Limb (tissue), 2 donors: ENCODE measurements at regions not wholly inside any gene's neighbourhood (a gene's known extent, or its start where the extent isn't known, plus 50 kb on each side); places are given as distances from the start of the nearest gene placed in this dataset.

Experiments used
- DNase-seq, 2 donors: peaks; one replicate each; pipeline ENCODE4 v3.0.0-alpha.2; 2016; ENCODE audit errors: extremely low spot score in 2 of 2

- DNase-seq, result no peak
Measured at GRCh38 chr3:147582642-147583041, 173.5 kb downstream of the ZIC1 start.

- DNase-seq, result no peak
Measured at GRCh38 chr3:147589016-147589415, 179.9 kb downstream of the ZIC1 start.

DNA sequence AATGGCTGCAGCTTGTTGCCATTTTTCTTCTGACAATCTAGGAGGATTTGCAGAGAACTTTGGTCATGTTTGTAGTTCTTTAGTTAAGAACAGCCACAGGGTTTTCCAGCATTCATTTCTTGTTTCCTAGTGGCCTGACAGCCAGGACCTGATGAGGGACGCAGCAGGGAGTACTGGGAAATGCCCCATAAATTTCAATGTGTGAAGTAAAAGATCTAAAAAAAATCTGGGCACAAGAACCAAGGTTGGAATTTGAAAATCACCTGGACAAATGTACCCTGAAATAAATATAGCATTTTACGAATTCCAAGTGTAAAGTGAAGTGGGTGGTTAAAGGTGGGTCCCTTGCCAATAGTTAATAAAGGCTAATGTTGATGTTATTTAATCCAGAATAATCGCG is 195.0 kb downstream of the ZIC1 start:
- no peak for DNase-seq

- DNase-seq, result no peak
Measured at GRCh38 chr3:147613725-147614124, 204.6 kb downstream of the ZIC1 start.

- no peak for DNase-seq
Measured at GRCh38 chr3:147614210-147614609, 205.0 kb downstream of the ZIC1 start.

- DNase-seq, result no peak
Measured at GRCh38 chr3:147615035-147615434, 205.9 kb downstream of the ZIC1 start.

GRCh38 chr3:147616998-147617619 is 207.9 kb downstream of the ZIC1 start:
- DNase-seq, result peak in 1 of 2 donors; percentile 51

DNA sequence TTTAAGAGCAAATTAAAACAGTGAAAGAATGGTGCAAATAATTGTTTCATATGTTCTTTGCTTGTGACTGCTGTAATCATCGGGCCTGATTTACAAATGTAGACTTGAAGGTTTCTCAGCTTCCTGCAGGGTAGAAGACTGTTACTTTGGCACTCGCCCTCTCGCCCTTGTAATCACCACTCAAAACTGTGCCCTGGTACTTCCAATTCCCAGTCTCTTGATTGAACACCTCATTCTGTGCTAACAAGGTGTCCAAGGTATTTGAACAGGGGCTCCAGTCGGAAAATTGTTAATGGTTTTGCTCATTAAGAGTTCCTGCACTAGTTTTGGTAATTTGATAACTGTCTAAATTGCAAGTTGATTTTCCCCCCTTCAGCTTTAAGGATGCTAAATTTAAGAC is 209.5 kb downstream of the ZIC1 start:
- no peak for DNase-seq

GRCh38 chr3:147619921-147620560 is 210.9 kb downstream of the ZIC1 start:
- no peak for DNase-seq

- no peak for DNase-seq
Measured at GRCh38 chr3:147620906-147621305, 211.7 kb downstream of the ZIC1 start.

DNA sequence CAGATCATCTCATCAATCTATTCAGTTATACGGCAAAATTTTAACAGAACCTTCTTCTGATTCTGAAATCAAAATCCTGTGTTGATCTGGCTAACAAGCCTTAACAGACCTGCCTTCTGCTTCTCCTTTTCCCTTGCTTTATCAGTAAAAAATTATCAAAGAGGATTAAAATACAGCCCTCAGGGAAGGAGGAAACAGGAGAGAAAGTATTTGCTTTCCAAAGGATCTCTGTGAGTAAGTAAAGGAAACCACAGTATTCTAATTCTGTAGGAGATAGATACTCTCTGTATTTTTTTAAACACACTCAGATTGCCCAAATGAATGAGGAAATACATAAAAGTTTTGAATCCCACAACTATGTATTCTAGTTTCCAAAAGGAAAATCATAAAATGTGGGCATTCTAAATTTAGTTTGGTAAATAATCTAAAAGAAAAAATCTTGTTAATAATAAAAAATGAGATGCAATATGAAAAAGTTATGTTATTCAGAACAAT is 221.8 kb downstream of the ZIC1 start:
- no peak for DNase-seq

DNA sequence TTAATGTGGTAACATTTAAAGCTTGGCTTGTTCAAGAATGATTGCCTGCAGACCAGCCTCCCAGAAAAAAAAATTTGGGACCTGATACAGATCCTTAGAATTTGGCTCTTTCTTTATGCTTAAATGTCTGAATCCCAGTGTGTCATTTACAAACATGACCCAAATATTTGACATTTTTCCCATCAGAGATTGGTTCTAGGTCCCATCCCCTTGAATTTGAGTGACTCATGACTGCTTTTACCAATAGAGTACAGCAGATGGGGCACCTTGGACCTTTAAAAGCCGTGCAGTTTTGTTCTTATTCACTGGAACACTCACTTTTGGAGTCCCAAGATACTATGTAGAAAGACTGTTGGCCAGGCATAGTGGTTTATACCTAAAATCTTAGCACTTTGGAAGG is 231.6 kb downstream of the ZIC1 start:
- DNase-seq, result no peak

- DNase-seq, result no peak
Measured at GRCh38 chr3:147645761-147646160, 236.6 kb downstream of the ZIC1 start.

DNA sequence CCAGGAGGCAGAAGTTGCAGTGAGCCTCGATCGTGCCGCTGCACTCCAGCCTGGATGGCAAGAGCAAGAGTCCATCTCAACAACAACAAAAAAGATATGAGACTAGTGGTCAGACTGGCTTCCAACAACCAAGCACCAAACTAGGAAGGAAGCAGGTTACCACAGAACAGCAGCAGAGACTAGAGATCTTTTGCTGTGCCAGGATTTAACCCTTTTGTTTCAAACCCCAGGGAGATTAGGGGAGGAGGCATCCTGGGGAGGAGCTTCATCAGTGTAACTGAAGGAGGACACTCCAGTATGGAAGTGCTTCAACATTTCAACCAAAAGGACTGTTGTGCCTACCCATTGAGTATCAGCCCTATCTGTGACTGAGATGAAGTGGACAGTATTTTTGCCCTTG is 240.3 kb downstream of the ZIC1 start:
- DNase-seq, result no peak

DNA sequence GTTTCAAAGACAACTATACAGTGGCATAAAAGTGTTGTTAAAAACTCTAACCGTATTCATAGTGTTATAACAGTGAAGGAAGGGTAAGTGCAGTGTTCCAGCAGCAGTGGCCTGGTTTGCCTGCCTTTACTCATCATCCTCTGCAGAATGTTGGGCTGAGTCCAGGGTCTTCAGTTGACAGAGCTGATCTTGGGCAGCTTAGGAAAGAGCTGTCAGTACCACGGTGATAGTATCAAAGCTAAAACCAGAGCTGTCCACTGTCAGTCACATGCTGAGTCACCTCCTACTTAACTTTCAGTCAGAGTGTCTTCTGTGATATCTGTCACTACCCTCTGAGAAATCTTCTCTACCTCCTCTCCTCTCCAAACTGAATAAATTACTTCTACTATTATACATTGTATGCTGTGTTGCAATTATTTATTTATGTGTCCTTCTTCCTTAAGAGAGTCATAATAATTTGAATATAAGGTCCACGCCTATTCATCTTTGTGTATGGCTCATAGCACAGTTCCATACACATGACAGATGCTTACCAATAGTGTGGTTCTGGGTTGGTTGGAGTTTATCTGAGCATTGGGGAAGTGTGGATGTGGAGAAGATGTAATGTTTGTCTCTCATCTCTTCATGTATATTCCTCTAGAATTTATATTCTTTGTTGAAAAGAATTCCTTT is 242.1 kb downstream of the ZIC1 start:
- no peak for DNase-seq

DNA sequence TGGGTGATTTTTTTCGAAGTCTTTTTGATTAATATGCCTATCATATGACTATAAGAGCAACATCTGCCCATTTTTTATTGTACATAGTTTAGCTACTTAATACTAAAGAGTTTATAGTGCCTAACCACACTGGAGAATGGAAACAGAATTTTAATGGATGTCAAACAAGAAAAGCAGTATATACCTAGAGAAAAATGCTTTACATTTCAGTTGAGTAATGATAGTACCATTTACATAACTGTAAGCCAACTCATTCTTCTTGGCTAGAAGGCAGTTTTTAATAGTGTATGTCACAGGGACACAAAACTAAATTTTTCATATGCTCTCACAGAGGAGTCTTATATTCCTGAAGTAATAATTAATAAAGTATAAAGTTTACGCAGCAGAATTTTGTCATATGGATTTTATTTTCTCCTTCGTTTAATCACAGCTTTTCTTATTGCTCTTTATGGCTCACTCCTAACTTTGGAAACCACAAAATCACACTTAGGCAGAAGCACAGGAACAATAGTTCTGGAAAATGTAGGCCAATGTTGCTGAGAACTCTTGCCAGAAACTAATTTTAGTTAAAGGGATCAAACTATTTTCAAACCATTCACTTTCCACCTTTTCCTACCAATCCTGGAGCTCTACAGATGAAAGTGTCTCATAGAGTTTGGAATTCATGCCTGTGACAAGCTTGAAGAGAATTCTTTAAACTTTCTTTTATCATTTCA is 243.6 kb downstream of the ZIC1 start:
- no peak for DNase-seq

GRCh38 chr3:147653367-147653923 is 244.3 kb downstream of the ZIC1 start:
- DNase-seq, result no peak

DNA sequence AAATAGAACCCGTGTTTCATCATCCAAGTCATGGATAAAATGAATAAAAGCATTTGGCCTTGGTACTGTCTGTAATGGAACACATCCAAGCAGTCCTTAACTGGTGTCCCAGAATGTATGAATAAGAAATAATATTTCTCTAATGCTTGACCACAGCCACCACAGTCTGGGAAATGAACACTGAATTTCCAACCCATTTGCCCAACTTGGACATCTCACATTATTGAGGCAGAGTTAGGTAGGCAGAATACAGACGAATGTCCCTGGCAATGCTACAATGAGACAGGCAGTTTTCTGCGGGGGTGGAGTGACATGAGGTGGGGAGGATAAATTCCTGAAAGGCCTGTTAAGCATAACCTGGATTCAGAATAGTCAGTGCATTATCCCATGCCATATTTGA is 245.7 kb downstream of the ZIC1 start:
- no peak for DNase-seq

GRCh38 chr3:147655236-147655635 is 246.1 kb downstream of the ZIC1 start:
- DNase-seq, result no peak

DNA sequence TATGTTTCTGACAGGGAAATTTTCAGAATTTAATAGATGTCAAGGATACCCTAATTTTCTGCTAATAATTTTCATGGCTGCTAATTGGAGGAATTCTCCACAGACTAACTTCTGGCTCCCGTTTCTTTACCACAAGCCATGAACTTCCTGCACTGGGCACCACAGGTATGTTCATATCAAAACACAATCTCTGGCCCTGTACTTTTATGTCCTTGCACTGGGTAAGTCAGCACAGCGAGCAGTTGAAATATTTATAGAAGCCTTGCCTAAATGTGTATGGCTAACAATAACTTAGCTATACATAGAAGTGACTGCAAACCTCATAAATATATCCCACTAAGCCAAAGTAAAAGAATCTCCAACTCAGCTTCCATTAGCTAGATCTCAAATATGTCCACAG is 246.9 kb downstream of the ZIC1 start:
- DNase-seq, result no peak

DNA sequence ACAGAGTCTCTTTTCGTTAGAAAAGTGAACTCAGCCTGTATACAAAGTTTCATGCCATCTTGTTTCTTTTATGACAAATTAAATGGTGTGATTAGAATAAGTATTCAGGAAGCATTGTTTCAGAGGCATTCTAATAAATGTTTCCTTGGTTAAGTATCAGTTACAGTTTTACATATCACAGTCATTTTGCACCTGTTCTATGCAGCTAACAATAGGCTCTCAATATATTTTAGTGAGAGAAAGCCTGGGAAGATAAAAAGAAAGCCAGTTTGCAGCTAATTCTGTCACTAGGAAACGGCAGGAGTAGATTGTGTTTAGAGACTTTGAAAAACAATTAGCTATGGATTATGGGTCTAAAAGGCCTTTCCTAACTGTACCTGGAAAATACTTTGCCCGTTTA is 252.8 kb downstream of the ZIC1 start:
- DNase-seq, result no peak

GRCh38 chr3:147662705-147663104 is 253.5 kb downstream of the ZIC1 start:
- DNase-seq, result no peak
